HG02588 (cell line): ENCODE measurements at regions not wholly inside any gene's neighbourhood (a gene's known extent, or its start where the extent isn't known, plus 50 kb on each side); places are given as distances from the start of the nearest gene placed in this dataset.
"Not testable (repeated sequence)": the region's sequence is repeated elsewhere in the genome, so short reads cannot be mapped to it uniquely, and the experiment has no call there.

Experiments
- ATAC-seq: cut with Tn5 transposase; IDR thresholded peaks from one replicate; pipeline ENCODE4 v1.9.1; 2021; ENCODE audit warnings: mild to moderate bottlenecking, moderate library complexity; ENCODE audit not compliant: unreplicated experiment

- ATAC-seq, result not testable (repeated sequence)
Observed at GRCh38 chr2:91520972-91521535, 2829.6 kb downstream of the RPIA start.

- ATAC-seq, result not testable (repeated sequence)
Observed at GRCh38 chr2:91521944-91522343, 2830.5 kb downstream of the RPIA start.

DNA sequence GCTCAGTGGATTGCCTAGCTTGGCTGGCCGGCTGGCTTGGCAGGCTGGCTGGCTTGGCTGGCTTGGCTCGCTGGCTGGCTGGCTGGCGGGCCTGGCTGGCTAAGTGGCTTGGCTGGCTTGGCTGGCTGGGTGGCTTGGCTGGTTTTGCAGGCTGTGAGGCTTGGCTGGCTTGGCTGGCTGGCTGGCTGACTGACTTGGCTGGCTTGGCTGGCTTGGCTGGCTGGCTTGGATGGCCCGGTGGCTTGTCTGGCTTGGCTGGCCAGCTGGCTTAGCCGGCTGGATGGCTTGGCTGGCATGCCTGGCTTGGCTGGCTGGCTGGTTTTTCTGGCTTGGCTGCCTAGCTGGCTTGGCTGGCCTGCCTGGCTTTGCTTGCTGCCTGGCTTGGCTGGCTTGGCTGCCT, 2831.4 kb downstream of the RPIA start:
- not testable (repeated sequence) for ATAC-seq

GRCh38 chr2:91523751-91524150, 2832.3 kb downstream of the RPIA start:
- ATAC-seq, result not testable (repeated sequence)

GRCh38 chr2:91525587-91525986, 2834.1 kb downstream of the RPIA start:
- not testable (repeated sequence) for ATAC-seq

DNA sequence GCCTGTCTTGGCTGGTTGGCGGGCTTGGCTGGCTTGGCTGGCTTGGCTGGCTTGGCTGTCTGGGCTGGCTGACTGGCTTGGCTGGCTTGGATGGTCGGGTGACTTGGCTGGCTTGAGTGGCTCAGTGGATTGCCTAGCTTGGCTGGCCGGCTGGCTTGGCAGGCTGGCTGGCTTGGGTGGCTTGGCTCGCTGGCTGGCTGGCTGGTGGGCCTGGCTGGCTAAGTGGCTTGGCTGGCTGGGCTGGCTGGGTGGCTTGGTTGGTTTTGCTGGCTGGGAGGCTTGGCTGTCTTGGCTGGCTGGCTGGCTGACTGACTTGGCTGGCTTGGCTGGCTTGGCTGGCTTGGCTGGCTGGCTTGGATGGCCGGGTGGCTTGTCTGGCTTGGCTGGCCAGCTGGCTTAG, 2834.6 kb downstream of the RPIA start:
- not testable (repeated sequence) for ATAC-seq

DNA sequence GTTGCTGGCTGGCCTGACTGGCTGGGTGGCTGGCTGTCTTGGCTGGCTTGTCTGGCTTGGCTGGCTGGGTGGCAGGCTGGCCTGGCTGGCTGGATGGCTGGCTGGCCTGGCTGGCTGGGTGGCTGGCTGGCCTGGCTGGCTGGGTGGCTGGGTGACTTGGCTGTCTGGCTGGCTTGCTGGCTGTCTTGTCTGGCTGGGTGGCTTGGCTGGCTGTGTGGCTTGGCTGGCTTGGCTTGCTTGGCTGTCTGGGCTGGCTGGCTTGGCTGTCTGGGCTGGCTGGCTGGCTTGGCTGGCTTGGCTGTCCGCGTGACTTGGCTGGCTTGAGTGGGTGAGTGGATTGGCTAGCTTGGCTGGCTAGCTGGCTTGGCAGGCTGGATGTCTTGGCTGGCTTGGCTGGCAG, 2835.6 kb downstream of the RPIA start:
- not testable (repeated sequence) for ATAC-seq

DNA sequence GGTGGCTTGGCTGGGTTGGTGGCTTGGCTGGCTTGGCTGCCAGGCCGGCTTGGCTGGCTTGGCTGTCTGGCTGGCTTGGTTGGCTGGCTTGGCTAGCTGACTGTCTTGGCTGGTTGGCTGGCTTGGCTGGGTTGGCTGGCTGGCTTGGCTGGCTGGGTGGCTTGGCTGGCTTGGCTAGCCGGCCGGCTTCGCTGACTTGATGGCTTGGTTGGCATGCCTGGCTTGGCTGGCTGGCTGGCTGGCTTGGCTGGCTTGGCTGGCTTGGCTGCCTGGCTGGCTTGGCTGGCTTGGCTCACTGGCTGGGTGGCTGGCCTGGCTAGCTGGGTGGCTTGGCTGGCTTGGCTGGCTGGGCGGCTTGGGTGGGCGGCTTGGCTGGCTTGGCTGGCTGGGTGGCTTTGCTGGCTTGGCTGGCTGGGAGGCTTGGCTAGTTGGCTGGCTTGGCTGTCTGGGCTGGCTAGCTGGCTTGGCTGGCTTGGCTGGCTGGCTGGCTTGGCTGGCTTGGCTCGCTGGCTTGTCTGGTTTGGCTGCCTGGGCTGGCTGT, 2836.1 kb downstream of the RPIA start:
- not testable (repeated sequence) for ATAC-seq

DNA sequence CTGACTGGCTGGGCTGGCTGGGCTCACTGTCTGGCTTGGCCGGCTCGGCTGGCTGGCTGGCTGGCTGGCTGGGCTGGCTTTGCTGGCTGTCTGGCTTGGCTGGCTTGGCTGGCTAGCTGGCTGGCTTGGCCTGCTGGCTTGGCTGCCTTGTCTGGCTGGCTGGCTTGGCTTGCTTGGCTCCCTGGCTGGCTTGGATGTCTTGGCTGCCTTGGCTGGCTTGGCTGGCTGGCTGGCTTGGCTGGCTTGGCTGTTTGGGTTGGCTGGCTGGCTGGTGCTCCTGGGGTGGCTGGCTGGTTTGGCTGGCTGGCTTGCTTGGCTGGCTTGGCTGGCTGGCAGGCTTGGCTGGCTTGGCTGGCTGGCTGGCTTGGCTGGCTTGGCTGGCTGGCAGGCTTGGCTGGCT, 2836.9 kb downstream of the RPIA start:
- not testable (repeated sequence) for ATAC-seq

DNA sequence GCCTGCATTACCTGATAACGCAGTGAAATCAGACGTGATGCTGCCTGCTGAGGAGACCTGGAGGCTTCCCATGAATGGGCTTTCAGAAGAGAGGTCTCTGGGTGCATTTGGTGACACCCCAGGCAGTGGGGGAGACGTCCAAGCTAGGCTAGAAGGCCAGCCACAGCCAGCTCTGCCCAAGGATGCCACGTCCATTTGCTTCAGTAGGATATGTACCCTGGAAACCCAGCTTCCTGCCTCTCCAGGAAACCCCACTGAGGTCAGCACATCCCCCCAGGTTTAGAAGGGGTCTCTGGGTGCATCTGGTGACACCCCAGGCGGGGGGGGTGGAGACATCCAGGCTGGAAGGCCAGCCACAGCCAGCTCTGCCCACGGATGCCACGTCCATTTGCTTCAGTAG, 2844.6 kb downstream of the RPIA start:
- not testable (repeated sequence) for ATAC-seq

GRCh38 chr2:91536549-91537263, 2845.2 kb downstream of the RPIA start:
- not testable (repeated sequence) for ATAC-seq

GRCh38 chr2:91549316-91549715, 2857.8 kb downstream of the RPIA start:
- ATAC-seq, result not testable (repeated sequence)

DNA sequence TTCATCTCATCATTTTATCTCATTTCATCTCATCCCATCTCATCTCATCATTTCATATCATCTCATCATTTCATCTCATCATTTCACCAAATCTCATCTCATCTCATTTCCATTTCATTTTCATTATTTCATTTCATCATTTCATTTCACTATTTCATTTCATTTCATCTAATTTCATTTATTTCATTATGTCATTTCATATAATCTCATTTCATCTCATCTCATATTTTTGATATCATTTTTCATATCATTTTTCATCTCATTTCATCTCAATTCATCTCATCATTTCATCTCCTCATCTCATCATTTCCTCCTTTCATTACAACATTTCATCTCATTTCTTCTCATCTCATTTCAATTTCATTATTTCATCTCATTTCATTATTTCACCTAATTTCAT, 2866.8 kb downstream of the RPIA start:
- not testable (repeated sequence) for ATAC-seq

DNA sequence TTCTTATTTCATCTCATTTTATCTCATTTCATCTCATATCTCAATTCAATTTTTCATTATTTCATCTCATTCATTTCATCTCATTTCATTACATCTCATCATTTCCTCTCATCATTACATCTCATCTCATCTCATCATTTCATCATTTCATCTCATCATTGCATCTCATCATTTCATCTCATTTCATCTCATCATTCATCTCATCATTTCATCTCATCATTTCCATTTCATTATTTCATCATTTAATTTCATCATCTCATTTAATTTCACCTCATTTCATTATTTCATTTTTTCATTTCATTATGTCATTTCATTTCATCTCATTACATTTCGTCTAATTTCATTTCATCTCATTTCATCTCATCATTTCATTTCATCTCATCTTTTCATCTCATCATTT, 2867.8 kb downstream of the RPIA start:
- ATAC-seq, result not testable (repeated sequence)

DNA sequence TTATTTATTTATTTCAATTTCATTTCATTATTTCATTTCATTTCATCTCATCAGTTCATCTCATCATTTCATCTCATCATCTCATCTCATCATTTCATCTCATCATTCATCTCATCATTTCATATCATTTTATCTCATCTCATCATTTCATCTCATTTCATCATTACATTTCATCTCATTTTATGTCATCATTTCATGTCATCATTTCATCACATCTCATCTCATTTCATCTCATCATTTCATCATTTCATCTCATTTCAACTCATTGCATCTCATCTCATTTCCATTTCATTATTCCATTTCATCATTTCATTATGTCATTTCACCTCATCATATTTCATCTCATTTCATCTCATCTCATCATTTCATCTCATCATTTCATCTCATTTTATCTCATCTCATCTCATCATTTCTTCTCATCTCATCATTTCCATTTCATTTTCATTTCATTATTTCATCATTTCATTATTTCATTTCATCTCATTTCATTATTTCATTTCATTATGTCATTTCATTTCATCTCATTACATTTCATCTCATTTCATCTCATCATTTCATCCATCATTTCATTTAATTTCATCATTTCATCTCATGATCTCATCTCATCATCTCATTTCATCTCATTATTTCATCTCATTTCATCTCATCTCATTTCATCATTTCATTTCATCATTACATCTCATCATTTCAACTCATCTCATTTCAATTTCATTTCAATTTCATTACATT, 2868.6 kb downstream of the RPIA start:
- ATAC-seq, result not testable (repeated sequence)

GRCh38 chr2:91562184-91562583, 2870.7 kb downstream of the RPIA start:
- not testable (repeated sequence) for ATAC-seq

DNA sequence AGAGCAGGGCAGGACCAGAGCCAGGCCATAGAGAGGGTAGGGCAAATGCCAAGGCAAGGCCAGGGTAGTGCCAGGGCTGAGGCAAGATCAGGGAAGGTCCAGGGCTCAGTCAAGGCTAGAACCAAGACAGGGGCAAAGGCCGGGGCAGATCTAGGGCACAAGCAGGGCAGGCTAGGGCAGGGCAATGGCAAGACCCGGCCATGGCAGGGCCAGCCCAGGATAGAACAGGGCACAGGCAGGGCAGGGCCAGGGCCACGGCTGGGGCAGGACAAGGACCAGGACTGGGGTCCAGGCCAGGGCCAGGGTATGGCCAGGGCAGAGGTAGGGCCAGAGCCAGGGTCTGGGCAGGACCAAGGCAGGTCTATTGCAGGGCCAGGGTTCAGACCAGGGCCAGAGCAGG, 2873.2 kb downstream of the RPIA start:
- not testable (repeated sequence) for ATAC-seq

GRCh38 chr2:91565689-91566430, 2874.4 kb downstream of the RPIA start:
- not testable (repeated sequence) for ATAC-seq

DNA sequence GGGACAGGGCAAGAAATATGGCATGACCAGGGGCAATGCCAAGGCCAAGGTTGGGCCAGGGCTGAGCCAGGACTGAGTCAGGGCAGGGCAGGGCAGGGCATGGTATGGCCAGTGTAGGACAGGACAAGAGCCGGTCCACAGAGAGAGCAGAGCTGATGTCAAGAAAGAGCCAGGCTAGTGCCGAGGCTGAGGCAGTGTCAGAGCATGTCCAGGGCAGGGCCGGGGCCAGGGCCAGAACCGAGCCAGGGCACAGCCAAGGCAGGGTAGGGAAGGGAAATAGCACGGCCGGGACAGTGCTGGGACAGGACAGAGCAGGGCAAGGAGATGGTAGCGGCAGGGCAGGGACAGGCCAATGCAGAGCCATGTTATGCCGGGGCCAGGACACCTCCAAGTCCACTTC, 2875.1 kb downstream of the RPIA start:
- not testable (repeated sequence) for ATAC-seq

GRCh38 chr2:91567546-91568335, 2876.3 kb downstream of the RPIA start:
- not testable (repeated sequence) for ATAC-seq
